H1 (cell line): ENCODE measurements at regions not wholly inside any gene's neighbourhood (a gene's known extent, or its start where the extent isn't known, plus 50 kb on each side); places are given as distances from the start of the nearest gene placed in this dataset.

ENCODE experiments used
- CTCF ChIA-PET: fragments of 300-600 bp; sonication (Branson Sonifier 250); formaldehyde crosslinking; loops from one replicate; lab custom pipeline; 2021; ENCODE audit not compliant: partially characterized antibody; lab: Charles Lee
- POLR2A ChIA-PET: fragments of 300-600 bp; sonication (Branson Sonifier 250); formaldehyde crosslinking; loops from one replicate; lab custom pipeline; 2021; ENCODE audit warnings: inconsistent platforms; ENCODE audit not compliant: partially characterized antibody; lab: Charles Lee
- DNase-seq, 2 experiments: peaks; one replicate each; pipeline versions ENCODE4 v3.0.0 to v3.0.0-alpha.2; 2010 to 2022; ENCODE audit warnings: low spot score in 2 of 2, low read depth in 1 of 2, mixed read lengths in 1 of 2
- FAIRE-seq: peaks from 2 replicates; lab custom pipeline; 2011; peaks lifted over from hg19 to GRCh38; lab: Jason Lieb, UNC
- H2AFZ ChIP-seq: 2 replicates; pipeline ENCODE4 v1.8.1; 2012; ENCODE audit warnings: low read length, inconsistent platforms
- H2AK5ac ChIP-seq: 2 replicates; pipeline ENCODE4 v1.6.1; 2013; ENCODE audit warnings: low read depth, low read length
- H2BK120ac ChIP-seq: replicated peaks from 2 replicates; pipeline ENCODE3; 2013; ENCODE audit warnings: low read depth, low read length, inconsistent platforms
- H2BK12ac ChIP-seq: 2 replicates; pipeline ENCODE4 v1.6.1; 2013; ENCODE audit warnings: low read depth, low read length
- H2BK15ac ChIP-seq: 2 replicates; pipeline ENCODE4 v1.6.1; 2013; ENCODE audit warnings: low read length
- H2BK20ac ChIP-seq: 2 replicates; pipeline ENCODE4 v1.6.1; 2013; ENCODE audit warnings: low read length
- H2BK5ac ChIP-seq: 2 replicates; pipeline ENCODE4 v1.6.1; 2013; ENCODE audit warnings: low read depth, low read length
- H3K14ac ChIP-seq: 2 replicates; pipeline ENCODE4 v1.6.1; 2013; ENCODE audit warnings: inconsistent platforms; ENCODE audit not compliant: insufficient read length
- H3K18ac ChIP-seq: 2 replicates; pipeline ENCODE4 v1.6.1; 2013; ENCODE audit warnings: low read length; ENCODE audit errors: extremely low read depth
- H3K23ac ChIP-seq: 2 replicates; pipeline ENCODE4 v1.6.1; 2013; ENCODE audit warnings: inconsistent platforms; ENCODE audit not compliant: insufficient read length
- H3K23me2 ChIP-seq: 2 replicates; pipeline ENCODE4 v1.6.1; 2013; ENCODE audit warnings: low read depth, low read length
- H3K27ac ChIP-seq: 2 replicates; pipeline ENCODE4 v1.6.1; 2011; ENCODE audit warnings: low read depth, low read length, inconsistent platforms
- H3K27me3 ChIP-seq, 4 experiments: replicated peaks in 1 of 4; 1 replicate in 1 of 4; 2 replicates in 3 of 4; pipeline versions ENCODE4 v1.6.1 to v1.8.1; 2011 to 2013; ENCODE audit warnings: low read length in 3 of 4, mild to moderate bottlenecking in 3 of 4, inconsistent platforms in 2 of 4, mixed read lengths in 2 of 4, moderate library complexity in 1 of 4; ENCODE audit not compliant: control insufficient read depth in 3 of 4, insufficient read depth in 3 of 4; ENCODE audit errors: extremely low read depth in 1 of 4
- H3K36me3 ChIP-seq, 4 experiments: 2 replicates each; pipeline versions ENCODE4 v1.6.1 to v1.8.1; 2011 to 2013; ENCODE audit warnings: mild to moderate bottlenecking in 4 of 4, low read length in 3 of 4, moderate library complexity in 2 of 4, control low read depth in 1 of 4, inconsistent platforms in 1 of 4; ENCODE audit not compliant: insufficient read depth in 4 of 4, control insufficient read depth in 2 of 4
- H3K4ac ChIP-seq: replicated peaks from 2 replicates; pipeline ENCODE3; 2013; ENCODE audit warnings: low read length, low read depth, mixed read lengths, inconsistent platforms; ENCODE audit not compliant: insufficient read length
- H3K4me1 ChIP-seq, 4 experiments: replicated peaks in 1 of 4; 1 replicate in 1 of 4; 2 replicates in 3 of 4; pipeline versions ENCODE4 v1.6.1 to v1.8.1; 2011 to 2013; ENCODE audit warnings: low read length in 3 of 4, inconsistent platforms in 2 of 4, mixed read lengths in 1 of 4; ENCODE audit not compliant: insufficient read depth in 4 of 4, control insufficient read depth in 3 of 4
- H3K4me2 ChIP-seq, 2 experiments: 2 replicates each; pipeline versions ENCODE4 v1.6.1 to v1.8.1; 2011 to 2013; ENCODE audit warnings: low read depth in 2 of 2, low read length in 2 of 2, control low read depth in 1 of 2, inconsistent platforms in 1 of 2, mild to moderate bottlenecking in 1 of 2; ENCODE audit not compliant: insufficient read depth in 1 of 2
- H3K4me3 ChIP-seq, 4 experiments: fragments of 200-600, 300-600 bp in 1 of 4; sonication (generic), shearing (Covaris generic), sonication (Bioruptor Twin) in 1 of 4; 2 replicates each; pipeline versions ENCODE4 v1.5.1 to v1.8.1; 2011 to 2016; ENCODE audit warnings: low read length in 4 of 4, low read depth in 3 of 4, control low read depth in 2 of 4, inconsistent platforms in 2 of 4, mild to moderate bottlenecking in 2 of 4, mixed read lengths in 1 of 4, moderate library complexity in 1 of 4; ENCODE audit not compliant: insufficient read depth in 2 of 4; ENCODE audit errors: extremely low read depth in 1 of 4
- H3K56ac ChIP-seq: replicated peaks from 2 replicates; pipeline ENCODE3; 2013; ENCODE audit warnings: low read depth, mild to moderate bottlenecking, mixed read lengths, low read length, inconsistent platforms; ENCODE audit not compliant: insufficient read length
- H3K79me1 ChIP-seq: 2 replicates; pipeline ENCODE4 v1.6.1; 2013; ENCODE audit warnings: low read depth, low read length, control low read depth
- H3K79me2 ChIP-seq, 2 experiments: 2 replicates each; pipeline versions ENCODE4 v1.6.1 to v1.8.1; 2012 to 2013; ENCODE audit warnings: low read length in 2 of 2, mild to moderate bottlenecking in 2 of 2, inconsistent platforms in 1 of 2; ENCODE audit not compliant: insufficient read depth in 2 of 2, control insufficient read depth in 1 of 2
- H3K9ac ChIP-seq, 4 experiments: replicated peaks in 1 of 4; 1 replicate in 1 of 4; 2 replicates in 3 of 4; pipeline versions ENCODE4 v1.6.1 to v1.8.1; 2011 to 2013; ENCODE audit warnings: low read depth in 3 of 4, low read length in 3 of 4, control low read depth in 2 of 4, mild to moderate bottlenecking in 2 of 4, moderate library complexity in 2 of 4, inconsistent platforms in 1 of 4; ENCODE audit errors: extremely low read depth in 1 of 4
- H3K9me3 ChIP-seq, 2 experiments: 2 replicates each; pipeline versions ENCODE4 v1.6.1 to v1.8.1; 2012 to 2013; ENCODE audit warnings: mild to moderate bottlenecking in 2 of 2, moderate library complexity in 2 of 2, control low read depth in 1 of 2, inconsistent platforms in 1 of 2, low read depth in 1 of 2, low read length in 1 of 2, mixed read lengths in 1 of 2; ENCODE audit not compliant: insufficient read depth in 2 of 2
- H4K20me1 ChIP-seq, 2 experiments: replicated peaks in 1 of 2; 2 replicates each; pipeline versions ENCODE3 to v1.8.1; 2011 to 2013; ENCODE audit warnings: inconsistent platforms in 2 of 2, low read length in 2 of 2, mild to moderate bottlenecking in 1 of 2; ENCODE audit not compliant: insufficient read depth in 2 of 2, control insufficient read depth in 1 of 2
- H4K5ac ChIP-seq: 2 replicates; pipeline ENCODE4 v1.6.1; 2013; ENCODE audit warnings: low read length, low read depth, mixed read lengths, inconsistent platforms; ENCODE audit not compliant: insufficient read length
- H4K8ac ChIP-seq: 2 replicates; pipeline ENCODE4 v1.8.0; 2013; ENCODE audit warnings: mild to moderate bottlenecking, moderate library complexity, low read length, inconsistent platforms; ENCODE audit not compliant: insufficient read depth; ENCODE audit errors: extremely low read depth
- H4K91ac ChIP-seq: replicated peaks from 2 replicates; pipeline ENCODE3; 2013; ENCODE audit warnings: low read length, mixed read lengths, inconsistent platforms; ENCODE audit not compliant: insufficient read length
- CREB1 ChIP-seq: IDR thresholded peaks from 2 replicates; pipeline ENCODE4 v1.6.1; 2012; ENCODE audit warnings: inconsistent platforms
- HDAC2 ChIP-seq, 2 experiments: fragments of 300-600 bp in 1 of 2; sonication (generic) in 1 of 2; IDR thresholded peaks; 2 replicates each; pipeline ENCODE4 v1.6.1; 2011 to 2012; ENCODE audit warnings: low read depth in 2 of 2, low read length in 2 of 2, mild to moderate bottlenecking in 2 of 2, moderate library complexity in 2 of 2, borderline replicate concordance in 1 of 2, inconsistent platforms in 1 of 2
- KDM5A ChIP-seq: fragments of 200-600 bp; IDR thresholded peaks from 2 replicates; pipeline ENCODE4 v1.7.1; 2012; ENCODE audit warnings: mild to moderate bottlenecking, low read length, inconsistent platforms, mixed read lengths
- ZNF274 ChIP-seq: IDR thresholded peaks from 2 replicates; pipeline ENCODE4 v1.7.0; 2012; ENCODE audit warnings: low read length, borderline replicate concordance; ENCODE audit errors: extremely low read depth
- WGBS, 2 experiments: shearing (Covaris generic) in 1 of 2; methylation state at CpG; one replicate each; pipeline versions ENCODE4 v1.1.6 to v1.1.7; 2013 to 2015; ENCODE audit warnings: low lambda C conversion rate in 2 of 2, mixed read lengths in 2 of 2, inconsistent platforms in 1 of 2, low coverage in 1 of 2, missing lambda C conversion rate in 1 of 2; ENCODE audit not compliant: insufficient replicate concordance in 2 of 2, insufficient coverage in 1 of 2, insufficient read length in 1 of 2; ENCODE audit errors: extremely low coverage in 1 of 2, missing lambda C conversion rate in 1 of 2; 5-methylcytosine and 5-hydroxymethylcytosine counted together
- TF ChIP-seq, protein P1 (sequence below): IDR thresholded peaks from 2 replicates; pipeline ENCODE4 v1.6.1; 2011; ENCODE audit warnings: low read depth, mild to moderate bottlenecking, low read length; ENCODE audit not compliant: insufficient read depth

DNA sequence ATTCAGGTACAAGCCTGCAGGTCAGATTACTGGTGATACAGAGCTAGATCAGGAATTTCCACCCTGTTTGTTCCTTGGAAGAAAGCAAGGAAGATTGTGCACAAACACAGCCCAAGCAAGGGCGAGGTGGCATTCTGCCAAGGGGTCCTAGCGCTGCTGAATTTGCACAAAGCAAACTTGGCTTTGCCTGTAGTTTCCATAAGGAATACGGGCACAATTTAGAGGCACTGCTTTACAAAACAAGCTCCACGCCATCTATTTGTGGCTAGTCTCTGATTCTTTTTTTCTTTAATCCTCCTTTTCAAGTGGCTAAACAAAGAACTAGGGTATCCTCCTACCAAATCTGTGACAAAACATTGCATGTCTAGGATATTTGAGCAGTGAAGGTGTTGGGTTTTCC is 195.5 kb upstream of the ACVR2A start:
- no peak overlapping the region for H4K5ac ChIP-seq
- H3K14ac ChIP-seq = no peak overlapping the region
- H3K27me3 ChIP-seq = no peaks in the 10 kb centered on the region
- no peak overlapping the region for H3K9ac ChIP-seq
- no peaks in the 10 kb centered on the region for H3K36me3 ChIP-seq
- no peaks in the 10 kb centered on the region for H3K79me1 ChIP-seq
- no peak overlapping the region; the same call in 1 of the 2 replicates for H3K18ac ChIP-seq
- WGBS, 2 experiments = 91% methylated on average over 4 of the region's 4 CpGs; no CpG with 5 or more reads in 1 of the 2 experiments
- CTCF ChIA-PET = interaction anchor here (1.1 to 1.4 kb wide), 2 partner anchors 13 to 214 kb away, joined by 3 to 4 read pairs; no protein-coding TSS in a partner anchor
- H3K9me3 ChIP-seq = no peaks in the 10 kb centered on the region
- no peak overlapping the region for H3K23ac ChIP-seq
- no peak overlapping the region for H3K4me2 ChIP-seq
- H3K79me2 ChIP-seq = no peaks in the 10 kb centered on the region
- no peak overlapping the region for H2AFZ ChIP-seq
- FAIRE-seq (no peak), DNase-seq (no peak)
- no peak overlapping the region for H2AK5ac ChIP-seq
- no peak overlapping the region for H3K4me3 ChIP-seq
- no peak overlapping the region; the same call in 1 of the 2 replicates for H2BK12ac ChIP-seq
- no peak overlapping the region for H4K91ac ChIP-seq
- no peak overlapping the region; the same call in 1 of the 2 replicates for H4K8ac ChIP-seq
- no peak overlapping the region for H3K27ac ChIP-seq
- no peak overlapping the region for H2BK15ac ChIP-seq
- H3K4ac ChIP-seq = no peak overlapping the region
- H3K56ac ChIP-seq = no peak overlapping the region
- peak overlapping the region; percentile 82; the same call in 1 of the 2 replicates for H2BK20ac ChIP-seq
- no peaks in the 10 kb centered on the region for H3K23me2 ChIP-seq
- TF ChIP-seq HDAC2 (IDR thresholded peaks at IDR 0.05; ENCODE audit: borderline replicate concordance in 1 of 2, low read depth in 2 of 2, low read length in 2 of 2) (no peak), CREB1 (no peak), ZNF274 (no peak), KDM5A (no peak)
- TF ChIP-seq, protein P1, sequence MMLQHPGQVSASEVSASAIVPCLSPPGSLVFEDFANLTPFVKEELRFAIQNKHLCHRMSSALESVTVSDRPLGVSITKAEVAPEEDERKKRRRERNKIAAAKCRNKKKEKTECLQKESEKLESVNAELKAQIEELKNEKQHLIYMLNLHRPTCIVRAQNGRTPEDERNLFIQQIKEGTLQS = no peak
- H3K4me1 ChIP-seq = peaks cover 3 to 13% (median 8%) of the 10 kb centered on the region in 4 experiments; a peak in 6 of 7 replicates
- no peaks in the 10 kb centered on the region for H4K20me1 ChIP-seq
- H2BK120ac ChIP-seq = no peak overlapping the region
- H2BK5ac ChIP-seq = no peak overlapping the region
- POLR2A ChIA-PET = no interaction called here
